ENCODE measurements at regions not wholly inside any gene's neighbourhood (a gene's known extent, or its start where the extent isn't known, plus 50 kb on each side); places are given as distances from the start of the nearest gene placed in this dataset.
"Not testable (repeated sequence)": the region's sequence is repeated elsewhere in the genome, so short reads cannot be mapped to it uniquely, and the experiment has no call there.

GRCh38 chr6:154921482-154921881 lies 73.6 kb upstream of the TIAM2 start:
- DNase-seq (ENCODE audit: low spot score): no peak

- no peak for DNase-seq (ENCODE audit: low spot score)
These were observed 71.8 kb upstream of the TIAM2 start for GRCh38 chr6:154923199-154923869.

- DNase-seq (ENCODE audit: low spot score): no peak
These were observed 70.0 kb upstream of the TIAM2 start for GRCh38 chr6:154925130-154925529.

- DNase-seq (ENCODE audit: low spot score): no peak
These were observed 68.7 kb upstream of the TIAM2 start for GRCh38 chr6:154926366-154926765.

- peak; percentile 25 for DNase-seq (ENCODE audit: low spot score)
These were observed 66.7 kb upstream of the TIAM2 start for GRCh38 chr6:154928325-154928922.

- no peak for DNase-seq (ENCODE audit: low spot score)
These were observed 64.7 kb upstream of the TIAM2 start for GRCh38 chr6:154930451-154930851.

- DNase-seq (ENCODE audit: low spot score): no peak
These were observed 63.2 kb upstream of the TIAM2 start for GRCh38 chr6:154931711-154932424.

GRCh38 chr6:154932515-154933027 lies 62.5 kb upstream of the TIAM2 start:
- DNase-seq (ENCODE audit: low spot score): peak; percentile 58

- no peak for DNase-seq (ENCODE audit: low spot score)
These were observed 61.8 kb upstream of the TIAM2 start for GRCh38 chr6:154933181-154933827.

- no peak for DNase-seq (ENCODE audit: low spot score)
These were observed 57.6 kb upstream of the TIAM2 start for GRCh38 chr6:154937306-154938220.

GRCh38 chr6:154938221-154938580 lies 56.9 kb upstream of the TIAM2 start:
- DNase-seq (ENCODE audit: low spot score): no peak

- DNase-seq (ENCODE audit: low spot score): not testable (repeated sequence)
These were observed 56.3 kb upstream of the TIAM2 start for GRCh38 chr6:154938727-154939285.

- DNase-seq (ENCODE audit: low spot score): no peak
These were observed 52.3 kb upstream of the TIAM2 start for GRCh38 chr6:154942770-154943169.

- DNase-seq (ENCODE audit: low spot score): no peak
These were observed 49.7 kb upstream of the TIAM2 start for GRCh38 chr6:154945271-154945890.
